GM19328 (cell line): ENCODE measurements at regions not wholly inside any gene's neighbourhood (a gene's known extent, or its start where the extent isn't known, plus 50 kb on each side); places are given as distances from the start of the nearest gene placed in this dataset.
"Not testable (repeated sequence)": the region's sequence is repeated elsewhere in the genome, so short reads cannot be mapped to it uniquely, and the experiment has no call there.

Source experiments
- ATAC-seq: cut with Tn5 transposase; IDR thresholded peaks from one replicate; pipeline ENCODE4 v1.9.1; 2021; ENCODE audit warnings: mild to moderate bottlenecking, moderate library complexity; ENCODE audit not compliant: unreplicated experiment

GRCh38 chrX:111041018-111041462 lies 55.0 kb upstream of the PAK3 start:
- ATAC-seq: no peak

GRCh38 chrX:111040377-111041017 lies 55.5 kb upstream of the PAK3 start:
- no peak for ATAC-seq

- no peak for ATAC-seq
These were observed 56.4 kb upstream of the PAK3 start for GRCh38 chrX:111039606-111040005.

GRCh38 chrX:111035991-111036390 lies 60.0 kb upstream of the PAK3 start:
- ATAC-seq: no peak

- ATAC-seq: no peak
These were observed 60.7 kb upstream of the PAK3 start for GRCh38 chrX:111035256-111035655.

GRCh38 chrX:111022998-111023397 lies 73.0 kb upstream of the PAK3 start:
- ATAC-seq: not testable (repeated sequence)

GRCh38 chrX:111020283-111020682 lies 75.7 kb upstream of the PAK3 start:
- ATAC-seq: no peak

GRCh38 chrX:111013778-111014455 lies 82.1 kb upstream of the PAK3 start:
- no peak for ATAC-seq

- ATAC-seq: no peak
These were observed 85.9 kb upstream of the PAK3 start for GRCh38 chrX:111010111-111010510.

GRCh38 chrX:111009256-111009655 lies 86.7 kb upstream of the PAK3 start:
- no peak for ATAC-seq

- ATAC-seq: no peak
These were observed 87.9 kb upstream of the PAK3 start for GRCh38 chrX:111008126-111008525.

- no peak for ATAC-seq
These were observed 88.8 kb upstream of the PAK3 start for GRCh38 chrX:111007238-111007637.

GRCh38 chrX:111006116-111006515 lies 89.9 kb upstream of the PAK3 start:
- no peak for ATAC-seq

GRCh38 chrX:111005166-111005565 lies 90.8 kb upstream of the PAK3 start:
- no peak for ATAC-seq

GRCh38 chrX:111003118-111003517 lies 92.9 kb upstream of the PAK3 start:
- ATAC-seq: no peak

- no peak for ATAC-seq
These were observed 103.4 kb upstream of the PAK3 start for GRCh38 chrX:110992611-110993010.

GRCh38 chrX:110989869-110990268 lies 106.1 kb upstream of the PAK3 start:
- ATAC-seq: no peak

- ATAC-seq: no peak
These were observed 106.5 kb upstream of the PAK3 start for GRCh38 chrX:110989447-110989846.

- no peak for ATAC-seq
These were observed 108.7 kb upstream of the PAK3 start for GRCh38 chrX:110987292-110987691.

- ATAC-seq: no peak
These were observed 110.5 kb upstream of the PAK3 start for GRCh38 chrX:110985470-110985869.

- ATAC-seq: no peak
These were observed 113.0 kb upstream of the PAK3 start for GRCh38 chrX:110983024-110983423.

- no peak for ATAC-seq
These were observed 129.2 kb upstream of the PAK3 start for GRCh38 chrX:110966839-110967238.

GRCh38 chrX:110966091-110966454 lies 129.9 kb upstream of the PAK3 start:
- ATAC-seq: no peak
